ENCODE measurements at regions not wholly inside any gene's neighbourhood (a gene's known extent, or its start where the extent isn't known, plus 50 kb on each side); places are given as distances from the start of the nearest gene placed in this dataset.

DNA sequence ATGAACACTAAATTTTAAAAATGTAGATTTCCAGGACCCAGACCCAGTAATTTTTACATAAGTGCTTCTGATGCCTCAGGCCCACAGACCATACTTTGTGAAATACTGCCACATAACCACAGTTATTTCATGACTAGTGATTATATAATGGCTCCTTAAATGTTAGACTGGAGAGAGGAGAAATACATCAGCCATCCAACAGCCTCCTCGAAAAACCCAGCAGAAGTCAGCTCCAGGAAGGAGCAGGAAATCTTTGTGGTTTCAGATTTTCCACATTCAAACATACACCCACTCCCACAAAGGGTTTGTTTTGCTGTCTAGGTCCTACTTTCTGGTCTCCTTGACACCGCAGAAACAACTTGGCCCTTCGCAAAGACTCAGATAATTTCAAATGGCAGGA lies 455.2 kb downstream of the DTWD2 start:
- no peak overlapping the region for H3K4me3 ChIP-seq (ENCODE audit: low read depth, low read length)
- no peak for DNase-seq (ENCODE audit: low read depth)
- TF ChIP-seq, protein P1, sequence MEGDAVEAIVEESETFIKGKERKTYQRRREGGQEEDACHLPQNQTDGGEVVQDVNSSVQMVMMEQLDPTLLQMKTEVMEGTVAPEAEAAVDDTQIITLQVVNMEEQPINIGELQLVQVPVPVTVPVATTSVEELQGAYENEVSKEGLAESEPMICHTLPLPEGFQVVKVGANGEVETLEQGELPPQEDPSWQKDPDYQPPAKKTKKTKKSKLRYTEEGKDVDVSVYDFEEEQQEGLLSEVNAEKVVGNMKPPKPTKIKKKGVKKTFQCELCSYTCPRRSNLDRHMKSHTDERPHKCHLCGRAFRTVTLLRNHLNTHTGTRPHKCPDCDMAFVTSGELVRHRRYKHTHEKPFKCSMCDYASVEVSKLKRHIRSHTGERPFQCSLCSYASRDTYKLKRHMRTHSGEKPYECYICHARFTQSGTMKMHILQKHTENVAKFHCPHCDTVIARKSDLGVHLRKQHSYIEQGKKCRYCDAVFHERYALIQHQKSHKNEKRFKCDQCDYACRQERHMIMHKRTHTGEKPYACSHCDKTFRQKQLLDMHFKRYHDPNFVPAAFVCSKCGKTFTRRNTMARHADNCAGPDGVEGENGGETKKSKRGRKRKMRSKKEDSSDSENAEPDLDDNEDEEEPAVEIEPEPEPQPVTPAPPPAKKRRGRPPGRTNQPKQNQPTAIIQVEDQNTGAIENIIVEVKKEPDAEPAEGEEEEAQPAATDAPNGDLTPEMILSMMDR (IDR thresholded peaks at IDR 0.05; ENCODE audit: low read depth, low read length, missing control alignments), result no peak
- in situ Hi-C loops (cut with HindIII; ENCODE audit: low sequenced_read_pairs), result no loop called here

DNA sequence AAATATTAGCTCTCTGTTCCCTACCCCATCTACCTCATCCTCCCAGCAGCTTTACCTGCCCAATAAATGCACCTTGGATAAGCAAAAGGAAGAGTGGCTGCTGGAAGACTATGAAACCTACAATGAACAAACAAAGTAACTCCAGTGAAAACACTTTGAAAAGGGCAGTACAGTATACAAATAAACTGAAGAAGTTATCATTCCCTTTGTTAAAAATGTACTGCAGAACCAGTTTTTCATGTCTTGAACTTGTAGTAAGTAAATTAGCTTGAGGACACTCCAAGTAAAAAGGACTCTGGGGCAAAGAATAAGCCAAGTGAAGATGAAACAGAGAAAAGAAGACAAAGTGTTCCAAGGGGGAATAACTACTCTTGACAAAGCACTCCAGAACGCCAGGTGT lies 457.1 kb downstream of the DTWD2 start:
- no peak overlapping the region for H3K4me3 ChIP-seq (ENCODE audit: low read depth, low read length)
- in situ Hi-C loops (cut with HindIII; ENCODE audit: low sequenced_read_pairs), result no loop called here
- no peak for DNase-seq (ENCODE audit: low read depth)
- TF ChIP-seq, protein P1 (IDR thresholded peaks at IDR 0.05; ENCODE audit: low read depth, low read length, missing control alignments), result no peak

DNA sequence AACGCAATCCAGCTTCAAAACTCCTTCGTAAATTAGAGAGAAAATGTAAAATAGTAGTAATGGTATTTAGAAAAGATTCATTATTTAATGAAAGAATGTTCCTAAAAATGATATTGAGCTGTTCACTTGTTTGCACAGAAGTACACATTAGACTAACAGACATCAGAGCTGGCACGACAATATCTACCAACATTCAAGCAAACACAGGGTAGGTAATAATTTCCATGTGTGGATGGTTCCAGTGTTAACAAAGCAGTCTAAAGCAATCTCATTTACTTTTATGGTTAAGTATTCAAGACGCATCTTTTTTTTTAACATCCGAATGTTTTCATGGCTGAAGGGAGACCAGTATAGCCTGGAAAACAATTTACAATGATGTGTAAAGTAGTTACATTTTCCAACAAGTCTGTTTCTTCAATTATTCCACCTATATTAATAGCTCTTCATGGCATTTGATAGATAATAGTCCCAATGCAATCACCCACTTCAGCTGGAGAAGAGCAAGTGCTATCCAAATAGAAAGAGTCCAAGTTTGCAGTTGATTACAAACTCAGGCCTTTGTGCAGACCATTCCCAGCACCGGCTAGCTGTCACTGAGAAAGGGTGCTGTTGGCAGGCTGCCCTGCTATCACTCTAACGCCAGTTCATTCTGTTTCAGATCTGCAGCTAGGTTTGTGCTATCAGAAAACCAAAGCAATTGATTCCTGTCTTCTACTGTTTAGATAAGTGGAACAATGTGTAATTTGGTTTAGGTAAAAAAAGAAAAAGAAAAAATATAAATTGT lies 458.8 kb downstream of the DTWD2 start:
- no peak for DNase-seq (ENCODE audit: low read depth)
- H3K4me3 ChIP-seq (ENCODE audit: low read depth, low read length), result no peak overlapping the region
- TF ChIP-seq, protein P1 (IDR thresholded peaks at IDR 0.05; ENCODE audit: low read depth, low read length, missing control alignments), result no peak
- in situ Hi-C loops (cut with HindIII; ENCODE audit: low sequenced_read_pairs), result no loop called here

DNA sequence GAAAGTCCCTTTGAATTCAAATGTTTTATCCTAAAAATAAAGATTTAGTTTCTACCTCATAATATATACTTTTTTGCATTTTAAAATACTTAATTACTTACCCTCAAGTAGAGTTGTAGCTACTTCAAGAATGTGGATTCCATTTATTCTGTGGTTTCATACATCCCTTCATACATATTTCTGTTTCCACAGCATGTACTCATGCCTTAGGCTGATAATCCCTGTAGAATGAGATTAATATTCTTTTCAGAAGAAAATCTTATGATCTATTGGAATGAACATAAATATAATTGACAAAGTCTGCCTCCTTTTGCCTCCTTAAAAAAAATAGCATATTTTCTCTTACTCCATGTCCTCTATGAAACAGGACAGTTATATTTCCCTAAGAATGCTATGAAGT lies 465.7 kb downstream of the DTWD2 start:
- H3K4me3 ChIP-seq (ENCODE audit: low read depth, low read length), result no peak overlapping the region
- TF ChIP-seq, protein P1 (IDR thresholded peaks at IDR 0.05; ENCODE audit: low read depth, low read length, missing control alignments), result no peak
- in situ Hi-C loops (cut with HindIII; ENCODE audit: low sequenced_read_pairs), result no loop called here
- DNase-seq (ENCODE audit: low read depth), result no peak

DNA sequence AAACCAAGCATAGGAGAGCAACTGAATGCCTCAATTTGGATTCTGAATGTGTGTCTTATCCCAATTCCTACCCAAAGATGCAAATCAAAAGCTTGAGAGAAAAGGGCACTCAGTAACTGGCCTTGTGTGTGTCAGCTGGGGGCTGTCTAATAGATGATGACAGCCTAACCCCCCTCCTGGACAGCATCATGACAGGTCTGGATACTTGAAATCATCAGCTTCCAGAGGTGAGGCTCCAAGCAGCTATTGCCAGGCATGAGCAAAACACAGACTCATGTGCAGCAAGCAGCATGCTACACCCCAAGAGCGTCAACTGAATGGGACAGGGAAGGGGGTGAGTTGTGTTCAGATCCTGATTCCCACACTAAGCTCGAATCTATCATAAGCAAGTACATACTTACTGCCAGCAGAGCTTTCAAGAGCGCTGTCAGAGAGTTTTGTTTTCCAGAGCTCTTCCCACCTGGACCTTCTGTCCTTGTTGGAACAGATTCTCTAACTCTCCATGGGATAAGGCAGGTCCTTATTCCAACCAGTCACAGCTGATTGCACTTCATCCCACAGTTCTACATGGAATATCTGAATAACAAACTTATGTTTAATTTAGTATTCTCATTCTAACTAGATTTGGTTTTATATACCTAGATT lies 467.5 kb downstream of the DTWD2 start:
- no peak for DNase-seq (ENCODE audit: low read depth)
- TF ChIP-seq, protein P1 (IDR thresholded peaks at IDR 0.05; ENCODE audit: low read depth, low read length, missing control alignments), result no peak
- in situ Hi-C loops (cut with HindIII; ENCODE audit: low sequenced_read_pairs), result no loop called here
- no peak overlapping the region for H3K4me3 ChIP-seq (ENCODE audit: low read depth, low read length)

DNA sequence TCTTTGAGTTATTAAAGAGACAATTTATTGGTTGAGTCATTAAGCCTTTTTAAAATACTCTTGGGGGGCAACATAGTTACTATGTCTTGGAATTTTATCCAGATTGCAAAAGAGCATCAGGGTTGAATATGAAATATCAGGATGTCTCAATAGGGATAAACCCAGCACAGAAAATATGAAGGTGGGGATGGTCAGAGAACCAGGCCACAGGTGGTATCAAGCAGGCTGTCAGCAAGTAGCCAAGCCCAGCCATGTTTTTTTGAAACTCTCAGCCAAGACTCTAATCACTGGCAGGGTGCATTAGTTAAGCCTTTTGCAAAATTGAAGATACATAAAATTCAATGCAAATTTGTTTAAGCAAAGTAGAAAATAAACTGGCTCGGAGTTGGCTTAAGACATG lies 468.9 kb downstream of the DTWD2 start:
- in situ Hi-C loops (cut with HindIII; ENCODE audit: low sequenced_read_pairs), result no loop called here
- TF ChIP-seq, protein P1 (IDR thresholded peaks at IDR 0.05; ENCODE audit: low read depth, low read length, missing control alignments), result no peak
- no peak for DNase-seq (ENCODE audit: low read depth)
- H3K4me3 ChIP-seq (ENCODE audit: low read depth, low read length), result no peak overlapping the region
